ENCODE measurements at regions not wholly inside any gene's neighbourhood (a gene's known extent, or its start where the extent isn't known, plus 50 kb on each side); places are given as distances from the start of the nearest gene placed in this dataset.

DNA sequence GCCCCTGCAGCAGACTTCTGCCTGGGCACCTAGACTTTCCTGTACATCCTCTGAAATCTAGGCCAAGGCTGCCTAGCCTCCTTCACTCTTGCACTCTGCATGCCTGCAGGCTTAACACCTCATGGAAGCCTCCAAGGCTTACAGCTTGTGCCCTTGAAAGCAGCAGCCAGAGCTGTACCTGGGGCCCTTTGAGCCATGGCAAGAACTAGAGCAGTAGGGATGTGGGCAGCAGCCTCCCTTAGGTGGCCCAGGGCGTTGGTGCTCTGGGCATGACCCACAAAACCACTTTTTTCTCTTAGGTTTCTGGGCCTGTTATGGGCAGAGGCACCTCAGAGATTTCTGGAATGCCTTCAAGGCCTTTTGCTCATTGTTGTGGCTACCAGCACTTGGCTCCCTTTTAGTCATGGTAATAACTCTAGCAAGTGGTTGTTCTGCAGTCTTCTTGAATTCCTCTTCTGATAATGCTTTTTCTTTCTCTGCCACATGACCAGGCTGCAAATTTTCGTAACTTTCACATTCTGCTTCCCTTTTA lies 606.2 kb downstream of the TLE4 start:
- Mint-ChIP-seq H3K4me1 (no peaks in the 10 kb centered on the region), H3K36me3 (ENCODE audit: insufficient read depth in 1 of 3, low read depth in 3 of 3) (peaks cover 9 to 15% (median 13%) of the 10 kb centered on the region in 3 experiments; a peak in 6 of 7 replicates), H3K9me3 (peaks cover 18 to 25% of the 10 kb centered on the region in 2 experiments), H3K27me3 (ENCODE audit: low read depth) (no peaks in the 10 kb centered on the region; the same call in 1 of the 2 replicates), H3K27ac (no peak overlapping the region), H3K4me3 (no peak overlapping the region)
- no peak overlapping the region for H2BK5ac ChIP-seq (ENCODE audit: insufficient read length, low read length)
- H4K20me1 ChIP-seq (ENCODE audit: control insufficient read depth, insufficient read depth, insufficient read length), result no peaks in the 10 kb centered on the region
- no peak overlapping the region for H3K14ac ChIP-seq (ENCODE audit: insufficient read depth, low read length)
- no peak for DNase-seq
- H3K9ac ChIP-seq (ENCODE audit: extremely low read depth, insufficient read length, low read length), result no peak overlapping the region
- H3K4ac ChIP-seq (ENCODE audit: low read depth, low read length), result no peak overlapping the region
- H3K9me3 ChIP-seq (ENCODE audit: control insufficient read depth, low read depth, low read length), result no peaks in the 10 kb centered on the region
- no peak overlapping the region for H3T11ph ChIP-seq (ENCODE audit: low read length)
- H4K5ac ChIP-seq (ENCODE audit: insufficient read length, low read depth, low read length), result no peak overlapping the region
- H4K91ac ChIP-seq (ENCODE audit: insufficient read length, low read depth, low read length), result no peak overlapping the region
- no peaks in the 10 kb centered on the region for H3K27me3 ChIP-seq (ENCODE audit: insufficient read depth, low read length)
- no peak overlapping the region for H3K56ac ChIP-seq (ENCODE audit: insufficient read length, low read depth, low read length)
- no peak overlapping the region for H3K23ac ChIP-seq (ENCODE audit: insufficient read length, low read depth, low read length)
- no peak overlapping the region for H3K27ac ChIP-seq (ENCODE audit: insufficient read length, low read depth, low read length)
- no peak overlapping the region for H3K4me2 ChIP-seq (ENCODE audit: insufficient read depth, insufficient read length, low read length)
- no peak overlapping the region for H3K18ac ChIP-seq (ENCODE audit: insufficient read length, low read depth, low read length)
- no peak overlapping the region for H2BK12ac ChIP-seq (ENCODE audit: insufficient read length, low read depth, low read length)
- TF ChIP-seq, protein P1, sequence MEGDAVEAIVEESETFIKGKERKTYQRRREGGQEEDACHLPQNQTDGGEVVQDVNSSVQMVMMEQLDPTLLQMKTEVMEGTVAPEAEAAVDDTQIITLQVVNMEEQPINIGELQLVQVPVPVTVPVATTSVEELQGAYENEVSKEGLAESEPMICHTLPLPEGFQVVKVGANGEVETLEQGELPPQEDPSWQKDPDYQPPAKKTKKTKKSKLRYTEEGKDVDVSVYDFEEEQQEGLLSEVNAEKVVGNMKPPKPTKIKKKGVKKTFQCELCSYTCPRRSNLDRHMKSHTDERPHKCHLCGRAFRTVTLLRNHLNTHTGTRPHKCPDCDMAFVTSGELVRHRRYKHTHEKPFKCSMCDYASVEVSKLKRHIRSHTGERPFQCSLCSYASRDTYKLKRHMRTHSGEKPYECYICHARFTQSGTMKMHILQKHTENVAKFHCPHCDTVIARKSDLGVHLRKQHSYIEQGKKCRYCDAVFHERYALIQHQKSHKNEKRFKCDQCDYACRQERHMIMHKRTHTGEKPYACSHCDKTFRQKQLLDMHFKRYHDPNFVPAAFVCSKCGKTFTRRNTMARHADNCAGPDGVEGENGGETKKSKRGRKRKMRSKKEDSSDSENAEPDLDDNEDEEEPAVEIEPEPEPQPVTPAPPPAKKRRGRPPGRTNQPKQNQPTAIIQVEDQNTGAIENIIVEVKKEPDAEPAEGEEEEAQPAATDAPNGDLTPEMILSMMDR (conservative IDR thresholded peaks at IDR 0.05), result no peak
- H2AFZ ChIP-seq (ENCODE audit: low read length), result no peak overlapping the region
- no peaks in the 10 kb centered on the region for H3K23me2 ChIP-seq (ENCODE audit: insufficient read length, low read depth, low read length, poor library complexity, severe bottlenecking)
- H2BK20ac ChIP-seq (ENCODE audit: low read depth, low read length, poor library complexity, severe bottlenecking), result no peak overlapping the region
- H2BK15ac ChIP-seq (ENCODE audit: low read depth, low read length), result no peak overlapping the region
- H2AK5ac ChIP-seq (ENCODE audit: insufficient read length, low read length), result no peak overlapping the region
- no peaks in the 10 kb centered on the region for H3K4me1 ChIP-seq (ENCODE audit: insufficient read depth, low read length)
- no peak overlapping the region for H2BK120ac ChIP-seq (ENCODE audit: low read depth, low read length, poor library complexity, severe bottlenecking)
- no peak overlapping the region for H4K8ac ChIP-seq (replicated peaks; ENCODE audit: insufficient read length, low read depth, low read length)
- no peaks in the 10 kb centered on the region for H3K79me1 ChIP-seq (ENCODE audit: insufficient read depth, low read depth, low read length, poor library complexity, severe bottlenecking)
- H3K79me2 ChIP-seq (ENCODE audit: insufficient read depth, low read length), result no peaks in the 10 kb centered on the region
- WGBS (ENCODE audit: extremely low coverage, insufficient read length, low lambda C conversion rate), result no CpG with 5 or more reads among the region's 2 CpGs

All from H9 (cell line).